ENCODE measurements at regions not wholly inside any gene's neighbourhood (a gene's known extent, or its start where the extent isn't known, plus 50 kb on each side); places are given as distances from the start of the nearest gene placed in this dataset.

DNA sequence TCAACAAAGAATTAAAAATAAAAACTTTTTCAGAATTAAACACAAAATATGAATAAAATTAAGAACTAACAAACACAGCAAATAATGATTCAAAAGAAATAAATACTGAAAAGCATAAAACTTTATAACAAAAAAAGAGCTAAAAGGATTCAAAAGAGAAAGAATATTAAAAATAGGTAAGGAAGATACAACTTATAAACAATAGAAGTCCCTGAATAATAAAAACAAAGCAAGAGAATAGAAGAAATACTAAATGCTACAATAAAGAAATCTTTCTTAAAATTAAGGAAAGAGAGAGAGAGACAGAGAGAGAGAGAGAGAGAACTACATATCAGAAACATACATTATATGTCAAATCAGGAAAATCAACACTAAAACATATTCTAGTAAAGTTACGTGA lies 619.9 kb upstream of the SLIT2 start:
- TF ChIP-seq EZH2phosphoT487 (IDR thresholded peaks at IDR 0.05; ENCODE audit: borderline replicate concordance, low read length): no peak
- TF ChIP-seq, protein P1, sequence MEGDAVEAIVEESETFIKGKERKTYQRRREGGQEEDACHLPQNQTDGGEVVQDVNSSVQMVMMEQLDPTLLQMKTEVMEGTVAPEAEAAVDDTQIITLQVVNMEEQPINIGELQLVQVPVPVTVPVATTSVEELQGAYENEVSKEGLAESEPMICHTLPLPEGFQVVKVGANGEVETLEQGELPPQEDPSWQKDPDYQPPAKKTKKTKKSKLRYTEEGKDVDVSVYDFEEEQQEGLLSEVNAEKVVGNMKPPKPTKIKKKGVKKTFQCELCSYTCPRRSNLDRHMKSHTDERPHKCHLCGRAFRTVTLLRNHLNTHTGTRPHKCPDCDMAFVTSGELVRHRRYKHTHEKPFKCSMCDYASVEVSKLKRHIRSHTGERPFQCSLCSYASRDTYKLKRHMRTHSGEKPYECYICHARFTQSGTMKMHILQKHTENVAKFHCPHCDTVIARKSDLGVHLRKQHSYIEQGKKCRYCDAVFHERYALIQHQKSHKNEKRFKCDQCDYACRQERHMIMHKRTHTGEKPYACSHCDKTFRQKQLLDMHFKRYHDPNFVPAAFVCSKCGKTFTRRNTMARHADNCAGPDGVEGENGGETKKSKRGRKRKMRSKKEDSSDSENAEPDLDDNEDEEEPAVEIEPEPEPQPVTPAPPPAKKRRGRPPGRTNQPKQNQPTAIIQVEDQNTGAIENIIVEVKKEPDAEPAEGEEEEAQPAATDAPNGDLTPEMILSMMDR (IDR thresholded peaks at IDR 0.05; ENCODE audit: low read depth, low read length, poor library complexity, severe bottlenecking): no peak
- H3K79me2 ChIP-seq (ENCODE audit: control insufficient read depth, low read length): no peaks in the 10 kb centered on the region
- no peaks in the 10 kb centered on the region for H3F3A ChIP-seq (ENCODE audit: control insufficient read depth, insufficient read depth)
- no peak overlapping the region for H3K4me3 ChIP-seq (ENCODE audit: low read length)
- no peaks in the 10 kb centered on the region for H4K20me1 ChIP-seq (ENCODE audit: control insufficient read depth, insufficient read depth, low read depth, low read length)
- no peaks in the 10 kb centered on the region for H3K36me3 ChIP-seq (ENCODE audit: control insufficient read depth, low read length)
- no peaks in the 10 kb centered on the region for H3K9me3 ChIP-seq (ENCODE audit: control insufficient read depth, insufficient read depth, low read length)
- H3K27ac ChIP-seq (ENCODE audit: low read depth, low read length): no peak overlapping the region
- no peaks in the 10 kb centered on the region for H3K9me2 ChIP-seq (replicated peaks; ENCODE audit: control insufficient read depth, low read length)
- H3K4me2 ChIP-seq (ENCODE audit: low read length): no peak overlapping the region
- no peaks in the 10 kb centered on the region for H3K27me3 ChIP-seq (ENCODE audit: control insufficient read depth, low read length)
- no peaks in the 10 kb centered on the region for H3K4me1 ChIP-seq (ENCODE audit: control insufficient read depth, low read length)

- Histone ChIP-seq H3K4me1 (ENCODE audit: control insufficient read depth, low read length) (no peaks in the 10 kb centered on the region), H3K27me3 (ENCODE audit: control insufficient read depth, low read length) (no peaks in the 10 kb centered on the region), H3K79me2 (ENCODE audit: control insufficient read depth, low read length) (no peaks in the 10 kb centered on the region), H3K9me3 (ENCODE audit: control insufficient read depth, insufficient read depth, low read length) (no peaks in the 10 kb centered on the region), H3K4me2 (ENCODE audit: low read length) (no peak overlapping the region), H3K36me3 (ENCODE audit: control insufficient read depth, low read length) (no peaks in the 10 kb centered on the region), H4K20me1 (ENCODE audit: control insufficient read depth, insufficient read depth, low read depth, low read length) (no peaks in the 10 kb centered on the region), H3K27ac (ENCODE audit: low read depth, low read length) (no peak overlapping the region), H3K4me3 (ENCODE audit: low read length) (no peak overlapping the region), H3K9me2 (replicated peaks; ENCODE audit: control insufficient read depth, low read length) (no peaks in the 10 kb centered on the region), H3F3A (ENCODE audit: control insufficient read depth, insufficient read depth) (no peaks in the 10 kb centered on the region)
- TF ChIP-seq EZH2phosphoT487 (IDR thresholded peaks at IDR 0.05; ENCODE audit: borderline replicate concordance, low read length): no peak
- TF ChIP-seq, protein P1 (IDR thresholded peaks at IDR 0.05; ENCODE audit: low read depth, low read length, poor library complexity, severe bottlenecking): no peak
Observed at GRCh38 chr4:19623866-19624265, 627.8 kb upstream of the SLIT2 start.

DNA sequence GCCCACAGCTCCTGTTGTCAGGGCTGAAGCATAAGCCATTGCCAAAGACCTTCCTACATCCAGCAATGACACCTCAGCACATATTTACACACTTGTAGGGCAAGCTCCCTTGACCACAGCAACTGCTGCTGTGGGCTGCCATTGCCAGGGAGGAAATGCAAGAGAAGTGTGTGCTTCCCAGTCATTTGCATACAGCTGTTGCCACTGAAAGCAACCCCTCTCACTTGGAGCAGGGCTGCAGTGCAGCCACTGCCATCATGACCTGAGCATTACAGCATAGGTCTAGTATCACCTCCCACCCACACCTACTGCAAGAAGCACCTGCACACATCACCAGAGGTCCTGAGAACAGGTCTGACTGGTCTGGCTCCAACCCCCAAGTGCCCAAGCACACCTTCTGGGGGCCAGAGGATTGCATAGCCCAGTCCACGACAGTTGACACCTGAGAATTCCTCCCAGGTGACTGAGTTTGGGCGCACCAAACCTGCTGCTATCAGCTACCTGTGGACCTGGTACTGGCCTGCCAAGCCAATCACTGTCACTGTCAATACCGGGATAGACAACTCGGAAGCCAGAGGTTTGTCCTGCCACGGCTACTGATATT lies 636.5 kb upstream of the SLIT2 start:
- Histone ChIP-seq H3K36me3 (ENCODE audit: control insufficient read depth, low read length) (no peaks in the 10 kb centered on the region), H3K9me2 (replicated peaks; ENCODE audit: control insufficient read depth, low read length) (no peaks in the 10 kb centered on the region), H3K4me3 (ENCODE audit: low read length) (no peak overlapping the region), H3K79me2 (ENCODE audit: control insufficient read depth, low read length) (no peaks in the 10 kb centered on the region), H3K9me3 (ENCODE audit: control insufficient read depth, insufficient read depth, low read length) (peaks cover 4% of the 10 kb centered on the region; the same call in 1 of the 2 replicates), H3K4me1 (ENCODE audit: control insufficient read depth, low read length) (no peaks in the 10 kb centered on the region), H3K4me2 (ENCODE audit: low read length) (no peak overlapping the region), H3K27me3 (ENCODE audit: control insufficient read depth, low read length) (no peaks in the 10 kb centered on the region), H3K27ac (ENCODE audit: low read depth, low read length) (no peak overlapping the region), H3F3A (ENCODE audit: control insufficient read depth, insufficient read depth) (no peaks in the 10 kb centered on the region), H4K20me1 (ENCODE audit: control insufficient read depth, insufficient read depth, low read depth, low read length) (no peaks in the 10 kb centered on the region)
- TF ChIP-seq, protein P1 (IDR thresholded peaks at IDR 0.05; ENCODE audit: low read depth, low read length, poor library complexity, severe bottlenecking): no peak
- no peak for TF ChIP-seq EZH2phosphoT487 (IDR thresholded peaks at IDR 0.05; ENCODE audit: borderline replicate concordance, low read length)

All from DOHH2 (cell line).